DOHH2 (cell line): ENCODE measurements at regions not wholly inside any gene's neighbourhood (a gene's known extent, or its start where the extent isn't known, plus 50 kb on each side); places are given as distances from the start of the nearest gene placed in this dataset.

ENCODE experiments used
- EZH2phosphoT487 ChIP-seq: fragments of 200-600 bp; sonication (generic); IDR thresholded peaks from 2 replicates; pipeline ENCODE4 v1.6.1; 2017; ENCODE audit warnings: borderline replicate concordance, mild to moderate bottlenecking, antibody characterized with exemption, low read length, moderate library complexity, mixed read lengths
- TF ChIP-seq, protein P1 (sequence below): fragments of 200-600 bp; sonication (generic); IDR thresholded peaks from one replicate; pipeline ENCODE4 v1.5.1; 2014; ENCODE audit warnings: antibody characterized with exemption, mild to moderate bottlenecking, low read depth, low read length; ENCODE audit not compliant: poor library complexity, severe bottlenecking

GRCh38 chr22:34804604-34805003 is 261.4 kb upstream of the ISX start:
- TF ChIP-seq, protein P1, sequence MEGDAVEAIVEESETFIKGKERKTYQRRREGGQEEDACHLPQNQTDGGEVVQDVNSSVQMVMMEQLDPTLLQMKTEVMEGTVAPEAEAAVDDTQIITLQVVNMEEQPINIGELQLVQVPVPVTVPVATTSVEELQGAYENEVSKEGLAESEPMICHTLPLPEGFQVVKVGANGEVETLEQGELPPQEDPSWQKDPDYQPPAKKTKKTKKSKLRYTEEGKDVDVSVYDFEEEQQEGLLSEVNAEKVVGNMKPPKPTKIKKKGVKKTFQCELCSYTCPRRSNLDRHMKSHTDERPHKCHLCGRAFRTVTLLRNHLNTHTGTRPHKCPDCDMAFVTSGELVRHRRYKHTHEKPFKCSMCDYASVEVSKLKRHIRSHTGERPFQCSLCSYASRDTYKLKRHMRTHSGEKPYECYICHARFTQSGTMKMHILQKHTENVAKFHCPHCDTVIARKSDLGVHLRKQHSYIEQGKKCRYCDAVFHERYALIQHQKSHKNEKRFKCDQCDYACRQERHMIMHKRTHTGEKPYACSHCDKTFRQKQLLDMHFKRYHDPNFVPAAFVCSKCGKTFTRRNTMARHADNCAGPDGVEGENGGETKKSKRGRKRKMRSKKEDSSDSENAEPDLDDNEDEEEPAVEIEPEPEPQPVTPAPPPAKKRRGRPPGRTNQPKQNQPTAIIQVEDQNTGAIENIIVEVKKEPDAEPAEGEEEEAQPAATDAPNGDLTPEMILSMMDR = no peak
- TF ChIP-seq EZH2phosphoT487 = no peak
